OCI-LY1 (cell line): ENCODE measurements at regions not wholly inside any gene's neighbourhood (a gene's known extent, or its start where the extent isn't known, plus 50 kb on each side); places are given as distances from the start of the nearest gene placed in this dataset.

Experiments used
- CTCF ChIP-seq: fragments of 200-600 bp; sonication (generic), shearing (Covaris generic); IDR thresholded peaks from 2 replicates; pipeline ENCODE4 v1.5.1; 2017; ENCODE audit warnings: mild to moderate bottlenecking, antibody characterized with exemption, low read length, moderate library complexity, mixed read lengths
- EZH2 ChIP-seq: fragments of 200-600 bp; sonication (generic), shearing (Covaris generic); IDR thresholded peaks from 2 replicates; pipeline ENCODE4 v1.8.0; 2017; ENCODE audit warnings: borderline replicate concordance, mixed run types, mild to moderate bottlenecking, antibody characterized with exemption, low read length, moderate library complexity, mixed read lengths

- no peak for TF ChIP-seq CTCF
- TF ChIP-seq EZH2: no peak
Measured at GRCh38 chr3:98972155-98972554, 70.7 kb upstream of the DCBLD2 start.
